COLO668 (cell line): ENCODE measurements at regions not wholly inside any gene's neighbourhood (a gene's known extent, or its start where the extent isn't known, plus 50 kb on each side); places are given as distances from the start of the nearest gene placed in this dataset.
"Not testable (repeated sequence)": the region's sequence is repeated elsewhere in the genome, so short reads cannot be mapped to it uniquely, and the experiment has no call there.

Source experiments
- DNase-seq: peaks from one replicate; lab custom pipeline; 2025; ENCODE audit not compliant: unreplicated experiment; lab: John Stamatoyannopoulos, UW

DNA sequence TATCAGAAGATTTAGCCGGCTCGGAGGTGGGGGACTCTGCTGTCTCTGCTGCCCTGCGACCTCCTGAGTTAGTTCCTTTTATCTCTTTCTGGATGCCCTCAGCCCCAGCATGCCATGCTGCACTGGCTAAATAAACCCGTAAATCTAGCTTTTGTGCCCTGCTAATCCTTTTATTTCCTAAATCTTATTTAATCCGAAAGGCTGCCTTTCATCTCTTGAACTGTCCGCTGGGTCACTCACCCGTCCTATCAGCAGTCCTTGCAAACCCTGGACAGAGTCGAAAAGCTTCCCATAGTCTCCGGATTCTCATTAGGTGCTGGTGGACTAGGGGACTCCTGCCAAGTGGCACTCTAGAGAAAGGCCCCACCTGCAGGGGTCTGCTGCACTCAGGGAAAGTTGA lies 122.0 kb upstream of the APCDD1 start:
- DNase-seq, result no peak

DNA sequence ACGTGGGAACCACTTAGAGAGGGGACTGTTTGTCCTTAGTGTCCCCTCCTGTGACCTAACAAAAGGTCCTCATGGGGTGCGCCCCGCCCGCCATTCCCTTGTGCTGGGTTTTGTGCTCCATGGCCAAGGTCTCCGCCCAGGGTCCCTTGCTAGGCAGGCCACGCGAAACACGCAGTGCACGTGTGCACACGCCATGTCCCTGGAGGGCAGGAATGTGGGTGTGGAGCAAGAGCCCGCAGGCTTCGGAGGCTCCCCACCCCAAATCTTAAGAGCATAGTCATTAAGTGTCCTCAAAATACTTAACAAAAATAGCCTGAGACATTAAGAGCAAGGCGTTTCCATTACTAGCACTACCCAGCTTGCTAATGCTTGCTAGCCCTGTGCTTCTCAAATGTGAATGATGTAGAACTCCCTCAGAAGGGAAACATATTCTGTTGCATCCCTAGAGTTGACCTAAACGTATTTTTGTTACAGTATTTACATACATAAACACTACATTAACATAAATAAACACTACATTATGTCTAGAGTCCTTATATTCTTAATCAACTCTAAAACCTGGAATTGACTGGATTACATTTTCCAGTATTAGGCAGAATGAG lies 117.6 kb upstream of the APCDD1 start:
- no peak for DNase-seq

DNA sequence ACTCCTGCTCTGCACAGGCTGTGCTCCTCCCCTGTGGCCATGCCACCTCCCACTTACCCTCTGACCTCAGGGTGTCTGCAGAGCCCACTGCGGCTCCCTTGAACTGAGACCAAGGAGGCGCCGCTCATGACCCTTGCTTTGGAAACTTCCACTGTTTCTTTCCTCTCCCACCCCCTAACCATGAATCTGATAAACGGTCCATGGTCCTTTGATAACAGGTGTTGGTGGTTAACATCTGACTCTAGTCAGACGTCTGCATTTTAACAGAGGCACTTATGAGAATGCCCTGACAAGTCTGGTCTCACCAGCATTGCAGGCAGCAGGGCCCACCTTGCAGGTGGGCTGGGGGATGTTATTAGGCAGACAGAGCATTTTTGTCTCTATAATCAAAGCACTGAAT lies 113.6 kb upstream of the APCDD1 start:
- no peak for DNase-seq

DNA sequence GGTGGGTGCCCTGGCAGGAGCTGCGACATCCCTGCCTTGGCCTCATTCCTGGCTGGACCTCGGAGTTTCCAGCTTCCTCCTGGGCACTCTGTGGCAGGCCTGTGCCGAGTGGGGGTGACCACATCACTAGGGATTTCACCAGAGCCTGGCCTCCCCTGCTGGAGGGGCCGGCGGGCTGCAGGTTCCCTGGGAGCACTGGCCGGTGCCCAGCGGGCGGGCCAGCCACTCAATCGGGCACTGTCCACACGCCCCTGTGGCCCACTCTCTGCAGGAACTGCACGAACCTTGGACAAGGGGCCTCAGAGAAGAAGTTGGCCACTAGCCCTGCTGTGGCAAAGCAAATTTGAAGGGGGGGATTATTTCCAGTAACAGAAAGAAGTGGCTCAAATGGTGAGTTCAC lies 110.7 kb upstream of the APCDD1 start:
- DNase-seq, result no peak

DNA sequence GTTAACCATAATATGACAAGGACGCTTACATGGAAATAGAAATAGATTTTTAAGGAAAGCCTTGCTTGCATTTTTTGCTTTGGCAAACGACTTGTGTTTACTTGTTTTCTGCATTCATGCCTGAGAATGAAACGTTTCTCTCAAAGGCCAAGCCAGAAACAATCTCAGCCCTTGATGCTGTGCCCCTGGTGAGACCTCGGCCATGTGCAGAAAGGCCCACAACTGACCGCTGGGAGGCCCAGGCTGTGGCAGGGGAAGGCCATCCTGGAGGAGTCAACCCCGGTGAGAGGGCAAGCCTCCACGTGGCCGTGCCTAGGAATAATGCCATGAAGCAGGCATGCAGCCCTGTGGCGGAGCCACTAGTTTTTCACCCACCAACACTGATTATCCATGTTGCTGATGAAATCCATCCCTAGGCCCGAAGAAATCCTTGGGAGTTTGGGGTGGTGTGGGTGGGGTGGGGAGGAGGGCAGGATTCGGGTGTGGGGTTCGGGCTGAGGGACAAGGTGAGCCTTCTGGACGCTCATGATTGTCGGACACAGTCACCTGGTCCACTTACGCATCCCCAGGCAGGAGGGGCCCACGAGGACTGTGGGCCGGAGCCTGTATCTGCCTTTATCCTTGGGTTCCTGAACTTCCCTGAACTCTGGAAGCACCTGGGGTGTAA lies 107.6 kb upstream of the APCDD1 start:
- DNase-seq, result no peak

DNA sequence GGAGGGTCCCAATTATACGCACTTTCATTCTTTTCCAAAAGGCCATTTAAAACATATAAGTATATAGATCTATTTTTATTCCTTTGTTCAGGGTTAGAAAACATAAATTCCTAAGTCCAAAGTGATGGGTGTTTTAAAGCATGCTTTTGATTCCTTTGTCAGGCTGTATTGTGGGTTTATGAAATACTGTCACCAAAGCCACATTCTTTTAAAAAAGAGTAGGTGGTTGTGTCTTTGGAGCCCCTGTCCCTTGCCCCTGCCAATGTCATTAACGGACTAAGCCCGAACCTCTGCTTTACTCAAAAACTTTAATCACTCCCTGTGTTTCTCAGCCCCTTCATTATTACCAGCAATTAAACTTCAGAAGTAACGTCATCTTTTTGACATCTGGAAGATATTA lies 104.9 kb upstream of the APCDD1 start:
- no peak for DNase-seq

DNA sequence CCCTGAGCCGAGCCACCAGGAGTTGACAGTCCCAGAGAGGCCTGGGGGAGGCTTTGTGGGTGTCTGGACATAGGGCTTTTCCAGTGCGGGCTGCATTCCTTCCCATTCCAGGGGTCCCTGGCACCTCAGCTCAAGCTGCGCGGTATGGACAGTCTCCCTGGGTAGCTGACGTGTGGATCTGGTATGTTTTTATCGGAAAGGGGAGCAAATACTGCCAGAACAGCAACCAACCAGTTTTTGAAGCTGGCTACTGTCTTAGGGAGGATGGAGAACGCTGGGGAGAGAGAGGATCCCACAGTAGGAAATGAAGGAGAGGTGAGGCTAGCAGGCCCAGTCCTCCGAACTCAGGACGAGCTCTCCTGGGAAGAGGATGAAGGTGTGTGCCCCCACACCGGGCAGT lies 103.8 kb upstream of the APCDD1 start:
- DNase-seq, result no peak

DNA sequence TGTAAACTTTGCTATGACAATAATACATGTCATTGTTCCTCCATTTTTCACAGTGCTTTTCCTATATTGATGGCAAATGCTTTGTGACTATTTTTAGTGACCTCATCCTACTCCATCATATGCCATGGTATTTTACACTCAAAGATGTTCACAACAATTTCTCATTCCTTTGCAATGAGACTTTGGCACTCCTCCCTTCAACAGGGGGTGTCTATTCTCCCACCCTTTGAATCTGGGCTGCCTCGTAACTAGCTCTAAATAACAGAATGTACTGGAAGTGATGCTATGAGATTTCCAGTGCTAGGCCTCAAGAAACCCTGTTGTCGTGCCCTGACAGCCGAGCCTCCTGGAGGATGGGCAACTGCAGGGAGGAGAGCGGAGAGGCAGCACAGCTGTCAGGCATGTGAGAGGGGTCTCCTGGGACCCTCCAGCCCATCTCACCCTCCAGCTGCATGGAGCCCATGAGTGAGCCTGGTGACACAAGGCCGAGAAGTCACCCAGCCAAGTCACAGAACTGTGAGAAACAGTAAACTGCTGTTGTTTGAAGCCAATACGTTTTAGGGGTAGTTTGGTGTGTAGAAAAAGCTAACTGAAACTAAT lies 103.1 kb upstream of the APCDD1 start:
- DNase-seq, result no peak

DNA sequence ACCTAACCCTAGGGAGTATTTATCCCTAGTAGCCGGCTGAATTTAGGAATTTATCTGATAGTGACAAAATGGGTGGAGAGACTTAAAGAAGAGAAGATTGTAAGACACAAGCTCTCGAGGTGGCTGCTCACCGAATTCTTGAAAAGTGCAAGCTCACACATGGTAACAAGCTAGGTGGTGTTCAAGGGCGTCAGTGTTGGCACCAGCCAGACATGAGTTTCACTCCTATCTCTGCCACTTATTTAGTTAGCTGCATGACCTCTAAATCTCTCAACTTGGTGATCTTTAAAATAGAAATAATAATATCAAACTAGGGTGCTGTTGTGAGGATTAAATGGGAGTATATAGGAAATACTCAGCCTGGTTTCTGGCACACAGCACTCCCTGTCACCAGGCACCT lies 102.6 kb upstream of the APCDD1 start:
- no peak for DNase-seq

DNA sequence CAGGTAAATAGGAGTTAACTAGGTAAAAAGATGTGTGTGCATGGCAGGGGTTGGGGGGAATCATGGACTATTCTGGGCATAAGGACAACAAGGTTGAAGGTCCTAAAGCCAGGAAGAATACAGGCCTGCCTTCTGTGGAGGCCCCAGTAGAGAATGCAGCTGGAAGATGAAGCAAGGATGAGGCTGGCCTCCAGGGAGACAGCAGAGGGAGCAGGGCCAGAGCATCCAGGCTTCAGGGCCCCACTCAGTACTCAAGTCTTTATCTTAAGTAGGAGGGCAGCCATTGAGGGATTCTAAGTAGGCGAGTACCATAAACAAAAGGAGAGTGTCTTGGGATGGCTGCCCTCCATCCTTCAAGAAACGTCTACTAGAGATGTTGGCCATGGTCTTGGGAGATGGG lies 101.8 kb upstream of the APCDD1 start:
- no peak for DNase-seq

DNA sequence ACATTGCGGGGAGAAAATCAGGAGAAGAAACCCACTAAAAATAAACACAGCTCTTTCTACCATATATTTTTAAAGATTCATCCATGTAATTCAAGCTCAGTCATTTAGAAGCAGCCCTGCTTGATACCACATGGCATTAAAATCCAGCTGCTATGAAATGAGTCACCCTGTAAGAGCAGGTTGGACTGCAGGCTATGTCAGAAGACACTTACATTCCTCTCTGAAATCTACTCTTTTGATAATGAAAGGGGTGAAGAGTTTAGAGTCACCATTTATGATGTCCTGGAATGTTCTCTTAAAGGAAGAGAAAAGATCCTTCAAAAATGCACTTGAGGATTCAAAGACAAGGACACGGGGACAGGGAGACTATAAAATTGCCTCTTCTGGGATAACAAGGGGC lies 100.6 kb upstream of the APCDD1 start:
- DNase-seq, result no peak

DNA sequence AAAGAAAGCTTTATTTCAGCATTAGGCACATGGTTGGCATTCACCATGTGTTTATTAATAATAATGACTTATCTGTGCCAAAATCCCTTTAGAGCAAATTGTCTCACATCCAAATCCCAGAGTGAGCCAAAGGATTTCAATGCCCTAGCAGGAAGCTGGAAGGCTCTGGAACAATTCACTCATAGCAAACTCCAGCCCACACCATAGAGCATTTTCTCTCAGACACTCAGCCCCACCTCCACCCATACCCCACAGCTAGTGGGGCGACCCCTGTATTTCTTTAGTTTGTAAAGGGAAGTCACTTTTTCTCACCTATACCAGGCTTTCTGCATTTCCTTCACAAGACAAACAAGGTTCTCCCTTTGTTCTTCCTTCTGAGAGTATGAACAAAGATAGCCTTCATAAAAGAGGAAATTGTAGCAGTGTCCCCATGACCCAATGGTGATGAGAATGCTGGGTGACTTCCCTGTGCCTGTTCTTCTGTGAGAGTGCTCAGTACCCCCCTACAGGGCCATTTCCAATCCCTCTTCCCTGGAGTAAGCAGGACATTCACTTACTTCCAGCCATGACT lies 100.1 kb upstream of the APCDD1 start:
- DNase-seq, result no peak

DNA sequence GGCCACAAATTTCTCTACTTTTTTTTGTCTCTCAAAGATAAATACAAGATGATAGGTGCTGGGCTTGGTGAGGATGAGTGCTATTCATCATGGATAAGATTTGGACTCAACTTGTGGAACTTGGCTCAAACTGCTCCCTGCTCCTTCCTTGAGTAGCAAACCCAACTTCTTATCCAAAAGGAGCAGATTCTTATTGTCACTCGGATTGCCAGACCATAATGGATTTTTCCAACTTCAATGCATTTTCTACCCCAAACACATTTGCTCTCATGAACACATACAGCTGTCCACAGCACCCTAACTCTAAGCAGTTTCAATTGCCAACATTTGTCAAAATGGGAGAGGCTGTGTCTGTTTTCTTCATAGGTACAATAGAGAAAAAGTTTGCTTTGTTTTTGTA lies 99.5 kb upstream of the APCDD1 start:
- DNase-seq, result no peak

DNA sequence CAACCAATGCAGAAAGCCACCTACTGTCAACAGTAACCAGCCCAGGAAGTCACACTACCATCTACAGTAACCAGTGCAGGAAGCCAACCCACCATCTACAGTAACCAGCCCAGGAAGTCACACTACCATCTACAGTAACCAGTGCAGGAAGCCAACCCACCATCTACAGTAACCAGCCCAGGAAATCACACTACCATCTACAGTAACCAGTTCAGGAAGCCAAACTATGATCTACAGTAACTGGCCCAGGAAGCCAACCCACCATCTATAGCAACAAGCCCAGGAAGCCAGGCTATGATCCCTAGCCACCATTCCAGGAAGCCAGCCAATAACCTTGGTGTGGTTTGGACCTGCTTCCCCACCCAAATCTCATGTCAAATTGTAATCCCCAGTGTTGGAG lies 97.4 kb upstream of the APCDD1 start:
- DNase-seq, result not testable (repeated sequence)

DNA sequence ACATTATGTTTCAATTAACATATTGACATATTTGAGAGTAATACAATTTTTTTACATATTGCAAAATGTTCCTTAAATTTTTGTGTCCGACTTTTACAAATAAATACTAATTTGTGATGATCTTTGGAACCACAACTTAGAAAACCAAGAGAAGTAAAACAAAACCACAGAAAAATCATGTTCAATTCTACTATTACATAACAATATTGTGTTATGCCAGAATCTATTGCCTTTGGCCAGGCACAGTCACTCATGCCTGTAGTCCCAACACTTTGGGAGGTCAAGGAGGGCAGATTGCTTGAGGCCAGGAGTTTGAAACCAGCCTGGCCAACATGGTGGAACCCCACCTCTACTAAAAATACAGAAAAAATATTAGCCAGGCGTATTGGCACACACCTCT lies 92.8 kb upstream of the APCDD1 start:
- no peak for DNase-seq

DNA sequence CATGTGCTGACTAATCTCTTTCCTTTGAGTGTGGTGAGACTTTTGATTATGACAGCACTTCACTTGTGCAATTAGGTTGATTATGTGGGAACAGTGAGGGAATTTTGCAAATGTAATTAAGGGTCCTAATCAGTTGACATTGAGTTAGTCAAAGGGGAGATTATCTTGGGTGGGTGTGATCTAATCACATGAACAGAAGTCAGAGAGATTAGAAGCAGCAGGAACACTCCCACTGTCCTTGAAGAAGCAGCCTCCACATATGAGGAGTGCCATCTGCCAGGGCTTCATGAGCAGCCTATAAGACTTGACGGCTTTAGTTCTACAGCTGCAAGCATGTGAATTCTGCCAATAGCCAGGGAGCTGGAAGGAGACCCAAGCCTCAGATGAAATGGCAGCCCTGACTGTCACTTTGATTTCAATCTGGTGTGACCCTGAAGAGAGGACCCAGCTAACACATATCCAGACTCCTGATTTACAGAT lies 89.4 kb upstream of the APCDD1 start:
- no peak for DNase-seq

DNA sequence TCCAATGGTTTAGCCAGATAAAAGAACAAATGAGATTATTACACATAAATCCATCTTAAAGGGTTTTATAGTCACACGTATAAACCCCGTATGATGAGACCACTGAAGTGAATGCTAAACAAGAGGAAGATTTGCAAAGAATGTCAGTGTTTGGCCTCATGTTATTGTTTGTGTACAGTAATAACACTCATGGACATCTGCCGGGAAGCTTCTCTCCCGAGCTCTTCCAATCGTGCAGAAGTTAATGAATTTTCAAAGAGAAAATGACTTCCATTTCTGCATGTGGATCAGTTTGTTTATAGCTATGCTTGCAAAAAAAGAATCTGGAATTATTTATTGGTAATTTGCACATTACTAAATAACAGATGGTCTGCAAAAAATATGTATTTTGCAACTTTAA lies 88.5 kb upstream of the APCDD1 start:
- DNase-seq, result no peak

DNA sequence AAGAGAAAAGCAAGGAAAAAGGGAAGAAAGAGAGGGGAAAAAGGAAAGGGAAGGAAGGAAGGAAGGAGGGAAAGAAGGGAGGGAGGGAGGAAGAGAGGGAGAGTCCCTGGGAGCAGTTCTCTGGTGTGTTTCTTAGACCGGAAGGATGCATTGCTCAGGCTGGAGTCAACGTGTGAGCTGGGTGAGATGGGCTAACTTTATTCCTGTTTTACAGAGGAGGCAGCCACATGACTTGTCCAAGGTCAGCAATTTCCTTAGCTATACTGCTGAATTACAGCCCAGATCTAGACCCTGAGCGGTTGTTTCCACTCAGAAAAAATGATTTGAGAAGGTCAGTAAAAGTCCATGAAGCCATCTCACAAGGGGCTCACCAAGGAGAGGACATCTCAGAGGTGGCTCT lies 86.6 kb upstream of the APCDD1 start:
- no peak for DNase-seq

DNA sequence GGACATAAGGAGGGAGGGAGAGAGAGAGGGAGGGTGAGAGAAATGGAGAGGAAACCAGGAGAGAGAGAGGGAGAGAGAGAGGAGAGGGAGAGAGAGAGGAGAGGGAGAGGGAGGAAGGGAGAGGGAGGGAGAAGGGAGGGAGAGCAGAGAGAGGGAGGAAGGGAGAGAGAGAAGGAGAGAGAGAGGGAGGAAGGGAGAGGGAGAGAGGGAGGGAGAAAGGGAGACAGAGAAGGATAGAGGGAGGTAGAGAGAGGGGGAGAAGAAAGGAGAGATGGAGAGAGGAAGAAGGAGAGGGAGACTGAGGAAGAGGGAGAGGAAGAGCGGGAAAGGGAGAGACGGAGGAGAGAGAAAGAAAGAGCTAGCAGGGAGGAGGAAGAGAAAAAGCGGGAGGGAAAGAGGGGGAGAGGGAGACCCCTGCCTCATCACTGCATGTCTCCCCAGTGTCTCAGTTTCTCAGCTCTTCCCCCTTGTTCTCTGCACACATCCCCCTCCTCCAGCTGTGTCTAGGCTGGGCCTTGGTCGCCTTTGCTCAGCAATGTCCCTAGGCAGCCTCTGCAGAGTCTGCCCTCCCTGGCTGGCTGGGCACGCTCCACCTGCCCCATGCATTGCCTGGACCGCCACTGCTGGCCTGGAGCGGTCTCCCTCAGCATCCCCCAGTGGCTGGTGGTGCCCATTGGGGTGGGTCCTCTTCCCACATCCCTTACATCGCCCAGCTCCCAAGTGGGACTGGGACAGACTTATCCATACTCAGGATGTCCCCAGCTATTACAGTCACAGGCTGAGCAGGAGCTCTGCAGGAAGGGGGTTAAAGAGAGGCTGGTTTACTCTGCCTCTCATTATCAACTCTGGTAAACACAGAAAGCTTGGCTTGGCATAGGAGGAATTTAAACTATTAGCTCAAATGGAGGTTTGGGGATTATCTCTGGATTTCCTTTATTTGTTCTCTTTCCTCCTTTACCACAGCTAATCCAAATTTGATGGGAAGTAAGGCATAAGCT lies 85.7 kb upstream of the APCDD1 start:
- no peak for DNase-seq

DNA sequence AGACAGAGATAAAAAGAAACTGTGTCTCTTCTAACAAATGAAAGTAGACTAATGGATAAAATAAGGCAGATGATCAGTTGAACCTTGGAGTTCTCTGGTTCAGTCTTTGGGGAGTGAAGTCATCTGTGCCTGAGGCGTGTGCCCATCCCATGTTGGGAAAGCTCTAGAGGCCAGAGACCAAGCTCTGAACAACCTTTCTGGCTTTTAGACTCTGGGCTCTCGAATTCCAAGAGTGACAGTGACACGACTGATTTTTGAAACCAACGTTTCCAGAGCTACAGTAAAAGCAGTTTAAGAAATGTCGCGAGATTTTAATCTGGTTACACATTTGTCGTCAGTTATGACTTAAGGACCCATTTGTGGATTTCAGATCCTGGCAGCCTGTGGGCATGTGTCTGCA lies 83.7 kb upstream of the APCDD1 start:
- DNase-seq, result no peak

DNA sequence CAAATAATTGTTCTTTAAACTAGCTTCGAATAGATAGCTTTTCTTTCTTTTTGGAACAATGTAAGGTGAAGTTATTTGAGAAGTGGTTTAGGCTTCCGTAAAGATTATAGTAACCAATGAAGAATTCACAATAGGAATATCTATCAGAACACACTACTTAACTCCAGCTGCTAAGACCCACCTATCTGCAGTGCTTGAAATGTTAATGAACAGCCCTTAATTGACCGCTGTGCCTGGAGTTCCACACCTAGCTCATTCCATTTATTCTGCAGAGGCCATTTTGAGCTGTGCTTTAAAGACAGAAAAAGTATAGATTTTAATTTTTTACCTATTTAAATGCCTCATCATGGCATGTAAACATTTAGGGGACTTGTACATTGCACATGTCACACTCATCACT lies 83.3 kb upstream of the APCDD1 start:
- no peak for DNase-seq
